ENCODE measurements at regions not wholly inside any gene's neighbourhood (a gene's known extent, or its start where the extent isn't known, plus 50 kb on each side); places are given as distances from the start of the nearest gene placed in this dataset.

- no peak overlapping the region for H3K4me3 ChIP-seq (ENCODE audit: control insufficient read depth, low read depth, low read length)
- TF ChIP-seq CTCF (conservative IDR thresholded peaks at IDR 0.05; ENCODE audit: control insufficient read depth, insufficient read depth, low read depth, low read length) = no peak
- DNase-seq (ENCODE audit: low read depth) = no peak
Observed at GRCh38 chr7:19296617-19297016, 151.4 kb upstream of the FERD3L start.

- TF ChIP-seq CTCF (conservative IDR thresholded peaks at IDR 0.05; ENCODE audit: control insufficient read depth, insufficient read depth, low read depth, low read length) = no peak
Observed at GRCh38 chr7:19295376-19295775, 150.2 kb upstream of the FERD3L start.

GRCh38 chr7:19294619-19295018 lies 149.4 kb upstream of the FERD3L start:
- TF ChIP-seq CTCF (conservative IDR thresholded peaks at IDR 0.05; ENCODE audit: control insufficient read depth, insufficient read depth, low read depth, low read length) = no peak
- peak; percentile 59 for DNase-seq (ENCODE audit: low read depth)
- no peak overlapping the region for H3K4me3 ChIP-seq (ENCODE audit: control insufficient read depth, low read depth, low read length)

More at GRCh38 chr7:19295376-19295775, 150.2 kb upstream of the FERD3L start:
- H3K4me3 ChIP-seq (ENCODE audit: control insufficient read depth, low read depth, low read length) = no peak overlapping the region
- DNase-seq (ENCODE audit: low read depth) = no peak

GRCh38 chr7:19293431-19293830 lies 148.2 kb upstream of the FERD3L start:
- no peak for TF ChIP-seq CTCF (conservative IDR thresholded peaks at IDR 0.05; ENCODE audit: control insufficient read depth, insufficient read depth, low read depth, low read length)
- H3K4me3 ChIP-seq (ENCODE audit: control insufficient read depth, low read depth, low read length) = no peak overlapping the region
- DNase-seq (ENCODE audit: low read depth) = no peak

GRCh38 chr7:19290968-19291367 lies 145.7 kb upstream of the FERD3L start:
- TF ChIP-seq CTCF (conservative IDR thresholded peaks at IDR 0.05; ENCODE audit: control insufficient read depth, insufficient read depth, low read depth, low read length) = no peak
- DNase-seq (ENCODE audit: low read depth) = no peak
- no peak overlapping the region for H3K4me3 ChIP-seq (ENCODE audit: control insufficient read depth, low read depth, low read length)

GRCh38 chr7:19290066-19290465 lies 144.8 kb upstream of the FERD3L start:
- no peak for DNase-seq (ENCODE audit: low read depth)
- no peak for TF ChIP-seq CTCF (conservative IDR thresholded peaks at IDR 0.05; ENCODE audit: control insufficient read depth, insufficient read depth, low read depth, low read length)
- no peak overlapping the region for H3K4me3 ChIP-seq (ENCODE audit: control insufficient read depth, low read depth, low read length)
